H1 (cell line): ENCODE measurements at regions not wholly inside any gene's neighbourhood (a gene's known extent, or its start where the extent isn't known, plus 50 kb on each side); places are given as distances from the start of the nearest gene placed in this dataset.

Experiments used
- CTBP2 ChIP-seq: IDR thresholded peaks from 2 replicates; pipeline ENCODE4 v1.7.0; 2011; ENCODE audit warnings: borderline replicate concordance, mild to moderate bottlenecking, moderate library complexity, mixed read lengths, low read length; ENCODE audit not compliant: insufficient read depth, insufficient read length
- GTF2F1 ChIP-seq: IDR thresholded peaks from 2 replicates; pipeline ENCODE4 v1.6.1; 2012; ENCODE audit warnings: low read depth, low read length, improper control_type of control experiment, borderline replicate concordance
- POLR2A ChIP-seq, 2 experiments: IDR thresholded peaks; 1 replicate in 1 of 2; 2 replicates in 1 of 2; pipeline ENCODE4 v1.6.1; 2011; ENCODE audit warnings: low read depth in 2 of 2, low read length in 2 of 2, mild to moderate bottlenecking in 2 of 2; ENCODE audit errors: control extremely low read depth in 1 of 2
- SP2 ChIP-seq: IDR thresholded peaks from 2 replicates; pipeline ENCODE4 v1.6.1; 2012; ENCODE audit warnings: mild to moderate bottlenecking, low read length, inconsistent platforms
- SP4 ChIP-seq: IDR thresholded peaks from 2 replicates; pipeline ENCODE4 v1.6.1; 2012; ENCODE audit warnings: low read length, inconsistent platforms

GRCh38 chr10:4538016-4538415 is 288.0 kb upstream of the AKR1E2 start (continued):
- TF ChIP-seq SP4 (no peak), SP2 (no peak), GTF2F1 (no peak), POLR2A (IDR thresholded peaks at IDR 0.05; ENCODE audit: control extremely low read depth in 1 of 2, low read depth in 2 of 2, low read length in 2 of 2) (no peak), CTBP2 (no peak)
